GM12865 (cell line): ENCODE measurements at regions not wholly inside any gene's neighbourhood (a gene's known extent, or its start where the extent isn't known, plus 50 kb on each side); places are given as distances from the start of the nearest gene placed in this dataset.

Experiments
- DNase-seq: peaks from one replicate; pipeline ENCODE4 v3.0.0; 2010; ENCODE audit warnings: low read depth
- H3K4me3 ChIP-seq: 2 replicates; pipeline ENCODE4 v1.5.1; 2011; ENCODE audit warnings: mild to moderate bottlenecking, low read depth, low read length, control low read depth
- CTCF ChIP-seq: IDR thresholded peaks from 2 replicates; pipeline ENCODE4 v1.5.1; 2011; ENCODE audit warnings: low read length, control low read depth, low read depth, inconsistent platforms; ENCODE audit not compliant: insufficient read depth; ENCODE audit errors: missing control alignments

- DNase-seq: no peak
- TF ChIP-seq CTCF: no peak
- H3K4me3 ChIP-seq: no peak overlapping the region
Measured at GRCh38 chr9:4435197-4435596, 55.1 kb upstream of the SLC1A1 start.

GRCh38 chr9:4433379-4433778, 56.9 kb upstream of the SLC1A1 start:
- no peak for TF ChIP-seq CTCF
- no peak for DNase-seq
- no peak overlapping the region for H3K4me3 ChIP-seq

- no peak overlapping the region for H3K4me3 ChIP-seq
- peak; percentile 17 for DNase-seq
- no peak for TF ChIP-seq CTCF
Measured at GRCh38 chr9:4430432-4431261, 59.6 kb upstream of the SLC1A1 start.

- no peak overlapping the region for H3K4me3 ChIP-seq
- no peak for TF ChIP-seq CTCF
- peak; percentile 46 for DNase-seq
Measured at GRCh38 chr9:4425319-4426045, 64.8 kb upstream of the SLC1A1 start.

- DNase-seq: no peak
- TF ChIP-seq CTCF: no peak
Measured at GRCh38 chr9:4424891-4425290, 65.4 kb upstream of the SLC1A1 start.

GRCh38 chr9:4424038-4424437, 66.2 kb upstream of the SLC1A1 start:
- DNase-seq: no peak
- TF ChIP-seq CTCF: no peak
- no peak overlapping the region for H3K4me3 ChIP-seq

More at GRCh38 chr9:4424891-4425290, 65.4 kb upstream of the SLC1A1 start:
- H3K4me3 ChIP-seq: no peak overlapping the region
